ENCODE measurements at regions not wholly inside any gene's neighbourhood (a gene's known extent, or its start where the extent isn't known, plus 50 kb on each side); places are given as distances from the start of the nearest gene placed in this dataset.

DNA sequence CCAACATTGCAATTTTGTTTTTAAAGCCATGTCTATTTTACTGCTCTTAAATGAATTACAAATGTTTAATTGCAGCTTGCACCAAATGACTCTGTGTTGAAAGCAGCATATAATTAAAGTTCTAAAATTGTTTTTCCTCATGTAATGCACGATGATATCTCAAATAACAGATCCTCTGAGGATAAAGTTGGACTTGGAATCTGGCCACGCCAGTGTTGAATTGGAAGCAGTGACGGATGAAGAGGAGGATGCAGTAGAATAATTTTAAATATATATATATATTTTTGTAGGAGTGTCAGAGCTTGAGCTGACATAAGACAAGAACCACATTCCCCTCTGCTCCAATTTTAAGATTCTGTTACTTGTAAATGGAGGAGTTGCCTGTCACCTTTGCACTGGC lies 406.6 kb upstream of the DPPA4 start:
- POLR2A ChIA-PET: interaction anchor here (0.7 kb wide), 1 partner anchor 137 kb away, joined by 3 read pairs; no protein-coding TSS in a partner anchor
- no TSS peak for BruUV-seq (replicated peaks)
- intact Hi-C loops (cut with micrococcal nuclease; ENCODE audit: unreplicated experiment): no loop called here

DNA sequence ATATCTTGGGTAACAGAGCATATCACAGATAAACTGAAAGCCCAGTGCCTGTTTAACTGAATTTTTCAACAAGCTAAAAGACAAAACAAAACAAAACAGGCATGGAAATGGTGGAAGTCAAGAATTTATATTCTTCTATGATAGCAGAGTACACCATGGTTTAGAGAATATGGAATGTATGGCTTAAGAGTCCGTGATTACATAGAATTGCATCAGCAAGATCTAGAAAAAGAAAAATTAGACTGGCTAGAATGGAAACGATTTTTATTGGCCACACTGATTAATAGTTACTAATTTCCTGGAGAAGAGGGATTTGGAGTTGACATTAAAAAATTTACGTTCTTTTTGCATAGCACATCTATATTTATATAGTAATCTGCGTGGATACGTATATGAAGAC lies 435.2 kb upstream of the DPPA4 start:
- H3K79me2 ChIP-seq (ENCODE audit: insufficient read depth, low read depth, low read length): no peaks in the 10 kb centered on the region
- H2AFZ ChIP-seq (ENCODE audit: low read length): no peak overlapping the region
- ChIA-PET POLR2A (no interaction called here), CTCF (ENCODE audit: unreplicated experiment) (no interaction called here)
- BruUV-seq (replicated peaks): no TSS peak
- H3K4me3 ChIP-seq (ENCODE audit: low read depth, low read length, poor library complexity, severe bottlenecking): no peak overlapping the region
- no peak overlapping the region for H3K4me2 ChIP-seq (ENCODE audit: low read length)
- no peaks in the 10 kb centered on the region for H4K20me1 ChIP-seq (ENCODE audit: insufficient read depth, low read length)
- no peaks in the 10 kb centered on the region for H3K4me1 ChIP-seq (ENCODE audit: insufficient read depth, low read length, poor library complexity, severe bottlenecking)
- H3K9me2 ChIP-seq (ENCODE audit: insufficient read depth, low read length): no peaks in the 10 kb centered on the region
- H3K27ac ChIP-seq (ENCODE audit: low read depth, low read length, poor library complexity, severe bottlenecking): no peak overlapping the region
- TF ChIP-seq, protein P1, sequence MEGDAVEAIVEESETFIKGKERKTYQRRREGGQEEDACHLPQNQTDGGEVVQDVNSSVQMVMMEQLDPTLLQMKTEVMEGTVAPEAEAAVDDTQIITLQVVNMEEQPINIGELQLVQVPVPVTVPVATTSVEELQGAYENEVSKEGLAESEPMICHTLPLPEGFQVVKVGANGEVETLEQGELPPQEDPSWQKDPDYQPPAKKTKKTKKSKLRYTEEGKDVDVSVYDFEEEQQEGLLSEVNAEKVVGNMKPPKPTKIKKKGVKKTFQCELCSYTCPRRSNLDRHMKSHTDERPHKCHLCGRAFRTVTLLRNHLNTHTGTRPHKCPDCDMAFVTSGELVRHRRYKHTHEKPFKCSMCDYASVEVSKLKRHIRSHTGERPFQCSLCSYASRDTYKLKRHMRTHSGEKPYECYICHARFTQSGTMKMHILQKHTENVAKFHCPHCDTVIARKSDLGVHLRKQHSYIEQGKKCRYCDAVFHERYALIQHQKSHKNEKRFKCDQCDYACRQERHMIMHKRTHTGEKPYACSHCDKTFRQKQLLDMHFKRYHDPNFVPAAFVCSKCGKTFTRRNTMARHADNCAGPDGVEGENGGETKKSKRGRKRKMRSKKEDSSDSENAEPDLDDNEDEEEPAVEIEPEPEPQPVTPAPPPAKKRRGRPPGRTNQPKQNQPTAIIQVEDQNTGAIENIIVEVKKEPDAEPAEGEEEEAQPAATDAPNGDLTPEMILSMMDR (conservative IDR thresholded peaks at IDR 0.05; ENCODE audit: low read length): no peak
- TF ChIP-seq EZH2phosphoT487 (IDR thresholded peaks at IDR 0.05; ENCODE audit: borderline replicate concordance, low read depth, low read length): no peak
- DNase-seq (ENCODE audit: low spot score): no peak
- no peaks in the 10 kb centered on the region for H3K36me3 ChIP-seq (ENCODE audit: insufficient read depth, low read length)
- intact Hi-C loops (cut with micrococcal nuclease; ENCODE audit: unreplicated experiment): no loop called here
- no peaks in the 10 kb centered on the region for H3K9me3 ChIP-seq (ENCODE audit: low read length)

More for the DNA sequence above, 406.6 kb upstream of the DPPA4 start:
- no peak overlapping the region for H3K27ac ChIP-seq (ENCODE audit: low read depth, low read length, poor library complexity, severe bottlenecking)
- no peak overlapping the region for H3K4me2 ChIP-seq (ENCODE audit: low read length)
- no peaks in the 10 kb centered on the region for H3K9me2 ChIP-seq (ENCODE audit: insufficient read depth, low read length)
- no peak for DNase-seq (ENCODE audit: low spot score)
- H3K9me3 ChIP-seq (ENCODE audit: low read length): no peaks in the 10 kb centered on the region
- H3K36me3 ChIP-seq (ENCODE audit: insufficient read depth, low read length): no peaks in the 10 kb centered on the region
- no peaks in the 10 kb centered on the region for H4K20me1 ChIP-seq (ENCODE audit: insufficient read depth, low read length)
- H3K4me3 ChIP-seq (ENCODE audit: low read depth, low read length, poor library complexity, severe bottlenecking): no peak overlapping the region
- H3K4me1 ChIP-seq (ENCODE audit: insufficient read depth, low read length, poor library complexity, severe bottlenecking): no peaks in the 10 kb centered on the region
- no peak for TF ChIP-seq EZH2phosphoT487 (IDR thresholded peaks at IDR 0.05; ENCODE audit: borderline replicate concordance, low read depth, low read length)
- TF ChIP-seq, protein P1 (conservative IDR thresholded peaks at IDR 0.05; ENCODE audit: low read length): no peak
- no peaks in the 10 kb centered on the region for H3K79me2 ChIP-seq (ENCODE audit: insufficient read depth, low read depth, low read length)
- no peak overlapping the region for H2AFZ ChIP-seq (ENCODE audit: low read length)
- CTCF ChIA-PET (ENCODE audit: unreplicated experiment): no interaction called here

DNA sequence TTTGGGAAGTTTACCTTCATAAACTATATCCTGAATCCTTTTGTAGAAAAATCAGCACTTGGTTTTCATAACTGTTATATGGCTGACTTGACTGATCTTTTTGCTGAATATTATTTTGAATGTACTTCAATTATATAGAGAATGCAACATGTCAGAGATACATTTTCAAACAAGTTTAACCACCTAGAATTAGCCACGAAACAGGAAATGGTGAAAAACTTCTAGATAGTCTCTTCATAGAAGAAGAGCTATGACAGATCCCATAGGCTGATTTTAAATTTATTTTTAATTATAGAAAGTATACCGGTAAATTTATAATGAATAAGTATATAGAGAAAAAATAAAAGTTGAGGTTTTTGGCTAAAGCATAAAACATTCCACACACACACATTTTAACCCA lies 436.8 kb upstream of the DPPA4 start:
- Histone ChIP-seq H3K79me2 (ENCODE audit: insufficient read depth, low read depth, low read length) (no peaks in the 10 kb centered on the region), H3K4me2 (ENCODE audit: low read length) (no peak overlapping the region), H4K20me1 (ENCODE audit: insufficient read depth, low read length) (no peaks in the 10 kb centered on the region), H2AFZ (ENCODE audit: low read length) (no peak overlapping the region), H3K27ac (ENCODE audit: low read depth, low read length, poor library complexity, severe bottlenecking) (no peak overlapping the region), H3K9me2 (ENCODE audit: insufficient read depth, low read length) (no peaks in the 10 kb centered on the region), H3K4me1 (ENCODE audit: insufficient read depth, low read length, poor library complexity, severe bottlenecking) (no peaks in the 10 kb centered on the region), H3K36me3 (ENCODE audit: insufficient read depth, low read length) (no peaks in the 10 kb centered on the region), H3K9me3 (ENCODE audit: low read length) (no peaks in the 10 kb centered on the region), H3K4me3 (ENCODE audit: low read depth, low read length, poor library complexity, severe bottlenecking) (no peak overlapping the region)
- POLR2A ChIA-PET: interaction anchor here (0.7 kb wide), 1 partner anchor 25 kb away, joined by 3 read pairs; no protein-coding TSS in a partner anchor
- TF ChIP-seq, protein P1 (conservative IDR thresholded peaks at IDR 0.05; ENCODE audit: low read length): no peak
- TF ChIP-seq EZH2phosphoT487 (IDR thresholded peaks at IDR 0.05; ENCODE audit: borderline replicate concordance, low read depth, low read length): no peak
- intact Hi-C loops (cut with micrococcal nuclease; ENCODE audit: unreplicated experiment): no loop called here
- BruUV-seq (replicated peaks): no TSS peak
- CTCF ChIA-PET (ENCODE audit: unreplicated experiment): no interaction called here
- DNase-seq (ENCODE audit: low spot score): no peak
